ENCODE measurements at regions not wholly inside any gene's neighbourhood (a gene's known extent, or its start where the extent isn't known, plus 50 kb on each side); places are given as distances from the start of the nearest gene placed in this dataset.
A peak's percentile ranks its signal among the peaks of the same experiment; 100 is the strongest.

DNA sequence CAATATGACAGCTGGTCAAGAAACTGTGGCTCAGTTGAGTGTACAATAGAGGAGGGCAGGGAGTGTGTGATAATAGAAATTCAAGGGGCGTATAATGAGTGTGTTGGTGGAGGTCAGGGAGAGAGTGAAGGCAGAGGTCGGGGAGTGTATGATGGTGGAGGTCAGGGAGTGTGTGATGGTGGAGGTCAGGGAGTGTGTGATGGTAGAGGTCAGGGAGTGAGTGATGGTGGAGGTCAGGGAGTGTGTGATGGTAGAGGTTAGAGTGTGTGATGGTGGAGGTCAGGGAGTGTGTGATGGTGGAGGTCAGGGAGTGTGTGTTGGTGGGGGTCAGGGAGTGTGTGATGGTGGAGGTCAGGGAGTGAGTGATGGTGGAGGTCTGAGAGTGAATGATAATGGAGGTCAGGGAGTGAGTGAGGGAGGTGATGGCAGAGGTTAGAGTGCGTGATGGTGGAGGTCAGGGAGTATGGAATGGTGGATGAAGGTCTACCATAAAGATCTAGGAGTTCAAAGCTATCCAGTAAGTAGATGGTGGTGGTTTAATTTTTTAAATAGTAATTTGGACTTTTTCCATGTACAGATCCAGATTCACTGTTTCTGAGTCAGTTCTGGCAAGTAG lies 57.7 kb upstream of the TNS3 start:
- 84 to 100% methylated on average over 1 to 3 of the region's 3 CpGs for WGBS, 2 donors (ENCODE audit: low coverage in 1 of 2)
- H3K4me1 ChIP-seq = peaks cover 0 to 69% (median 19%) of the 10 kb centered on the region in 3 donors
- no peak for ATAC-seq

DNA sequence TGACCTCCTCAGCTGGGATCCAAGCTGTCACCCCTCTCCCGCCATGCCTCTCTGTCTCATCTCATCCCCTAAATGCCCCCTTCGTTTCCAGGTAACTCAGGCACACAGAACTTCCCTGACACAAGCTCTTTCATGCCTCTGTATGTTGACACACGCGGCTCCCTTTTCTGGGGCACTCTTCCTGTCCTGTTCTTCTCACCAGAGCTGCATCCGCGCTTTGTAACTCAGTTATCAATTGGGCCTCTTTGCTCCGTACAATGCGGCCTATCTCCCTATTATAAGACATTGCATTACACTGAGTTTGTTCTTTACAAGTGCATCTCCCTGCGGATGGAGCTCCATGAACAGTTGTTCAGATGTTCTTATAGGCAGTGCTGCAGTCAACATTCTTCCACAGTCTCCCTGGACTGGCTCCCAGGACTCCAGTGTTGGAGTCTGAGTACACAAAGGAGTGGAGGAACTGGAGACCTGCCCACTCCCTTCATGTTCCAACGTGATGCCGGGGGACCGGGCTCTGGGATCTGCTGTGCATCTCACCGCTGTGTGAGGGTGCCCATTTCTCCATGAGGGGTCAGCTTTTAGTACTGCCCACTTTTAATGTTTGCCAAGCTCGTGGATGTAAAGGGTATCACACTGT lies 56.9 kb upstream of the TNS3 start:
- Histone ChIP-seq H3K9me3 (peaks cover 0 to 3% (median 0%) of the 10 kb centered on the region in 3 donors), H3K4me1 (peaks cover 0 to 76% (median 19%) of the 10 kb centered on the region in 3 donors), H3K27me3 (no peaks in the 10 kb centered on the region), H3K36me3 (no peaks in the 10 kb centered on the region), H3K4me3 (no peak overlapping the region), H3K27ac (peak overlapping the region in 3 of 4 donors; percentile 48 to 71 (median 64))
- TF ChIP-seq EP300 (IDR thresholded peaks at IDR 0.05) (no peak), POLR2AphosphoS5 (IDR thresholded peaks at IDR 0.05) (peak; percentile 35), POLR2A (IDR thresholded peaks at IDR 0.05) (no peak)
- TF ChIP-seq, protein P1, sequence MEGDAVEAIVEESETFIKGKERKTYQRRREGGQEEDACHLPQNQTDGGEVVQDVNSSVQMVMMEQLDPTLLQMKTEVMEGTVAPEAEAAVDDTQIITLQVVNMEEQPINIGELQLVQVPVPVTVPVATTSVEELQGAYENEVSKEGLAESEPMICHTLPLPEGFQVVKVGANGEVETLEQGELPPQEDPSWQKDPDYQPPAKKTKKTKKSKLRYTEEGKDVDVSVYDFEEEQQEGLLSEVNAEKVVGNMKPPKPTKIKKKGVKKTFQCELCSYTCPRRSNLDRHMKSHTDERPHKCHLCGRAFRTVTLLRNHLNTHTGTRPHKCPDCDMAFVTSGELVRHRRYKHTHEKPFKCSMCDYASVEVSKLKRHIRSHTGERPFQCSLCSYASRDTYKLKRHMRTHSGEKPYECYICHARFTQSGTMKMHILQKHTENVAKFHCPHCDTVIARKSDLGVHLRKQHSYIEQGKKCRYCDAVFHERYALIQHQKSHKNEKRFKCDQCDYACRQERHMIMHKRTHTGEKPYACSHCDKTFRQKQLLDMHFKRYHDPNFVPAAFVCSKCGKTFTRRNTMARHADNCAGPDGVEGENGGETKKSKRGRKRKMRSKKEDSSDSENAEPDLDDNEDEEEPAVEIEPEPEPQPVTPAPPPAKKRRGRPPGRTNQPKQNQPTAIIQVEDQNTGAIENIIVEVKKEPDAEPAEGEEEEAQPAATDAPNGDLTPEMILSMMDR (IDR thresholded peaks at IDR 0.05) = no peak
- 36 to 57% methylated on average over 9 to 12 of the region's 14 CpGs for WGBS, 2 donors (ENCODE audit: low coverage in 1 of 2)
- peak; percentile 78 for ATAC-seq

More for the DNA sequence above, 57.7 kb upstream of the TNS3 start:
- H3K27ac ChIP-seq = peak overlapping the region in 3 of 4 donors; percentile 47 to 71 (median 57)
- no peak overlapping the region for H3K4me3 ChIP-seq
- H3K27me3 ChIP-seq = no peaks in the 10 kb centered on the region
- peaks cover 0 to 3% (median 0%) of the 10 kb centered on the region in 3 donors for H3K9me3 ChIP-seq
- TF ChIP-seq POLR2A (IDR thresholded peaks at IDR 0.05) = no peak
- no peaks in the 10 kb centered on the region for H3K36me3 ChIP-seq

DNA sequence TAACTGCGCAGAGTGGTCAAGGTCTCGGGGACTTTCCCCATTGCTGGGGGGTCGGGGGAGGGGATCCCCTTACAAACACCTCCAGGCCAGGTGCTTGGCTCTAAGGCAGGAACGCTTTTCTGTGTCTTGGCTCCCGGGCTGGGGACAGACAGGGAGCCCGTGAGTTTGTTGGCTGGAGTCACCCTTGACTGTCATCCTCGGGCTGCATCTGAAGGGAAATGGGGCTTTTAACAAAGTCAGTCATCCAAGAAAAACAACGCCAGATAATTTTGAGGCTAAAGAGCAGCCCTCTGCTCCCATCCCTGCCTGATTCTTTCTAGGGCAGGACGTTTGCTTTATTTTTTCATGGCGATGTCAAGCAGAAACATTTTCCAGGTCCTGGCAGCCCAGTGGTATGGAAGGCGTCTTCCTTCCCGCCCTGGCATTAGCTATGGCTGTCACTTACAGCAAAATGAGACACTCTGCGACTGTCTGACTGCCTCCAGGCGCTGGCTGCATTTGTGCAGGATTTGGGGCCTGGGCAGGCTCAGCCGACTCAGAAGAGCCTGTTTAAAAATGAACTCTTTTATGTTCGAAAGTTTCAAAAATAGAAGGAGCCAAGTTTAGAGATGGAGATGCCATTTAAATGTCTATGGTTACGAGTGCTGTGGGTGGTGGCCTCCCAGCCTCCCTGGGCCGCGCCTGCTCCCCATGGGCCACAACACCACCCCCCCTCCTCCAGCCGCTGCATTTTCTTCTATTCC lies 54.7 kb upstream of the TNS3 start:
- WGBS, 2 donors (ENCODE audit: low coverage in 1 of 2) = 23 to 27% methylated on average over 8 to 12 of the region's 20 CpGs
- H3K36me3 ChIP-seq = no peaks in the 10 kb centered on the region
- H3K4me3 ChIP-seq = no peak overlapping the region
- no peak for ATAC-seq
- H3K4me1 ChIP-seq = peaks cover 0 to 76% (median 19%) of the 10 kb centered on the region in 3 donors
- no peaks in the 10 kb centered on the region for H3K27me3 ChIP-seq
- H3K9me3 ChIP-seq = no peaks in the 10 kb centered on the region
- peak overlapping the region; percentile 35 to 84 (median 76) for H3K27ac ChIP-seq
- TF ChIP-seq, protein P1 (IDR thresholded peaks at IDR 0.05) = no peak
- no peak for TF ChIP-seq EP300 (IDR thresholded peaks at IDR 0.05)
- TF ChIP-seq POLR2A (IDR thresholded peaks at IDR 0.05) = no peak
- TF ChIP-seq POLR2AphosphoS5 (IDR thresholded peaks at IDR 0.05) = no peak

DNA sequence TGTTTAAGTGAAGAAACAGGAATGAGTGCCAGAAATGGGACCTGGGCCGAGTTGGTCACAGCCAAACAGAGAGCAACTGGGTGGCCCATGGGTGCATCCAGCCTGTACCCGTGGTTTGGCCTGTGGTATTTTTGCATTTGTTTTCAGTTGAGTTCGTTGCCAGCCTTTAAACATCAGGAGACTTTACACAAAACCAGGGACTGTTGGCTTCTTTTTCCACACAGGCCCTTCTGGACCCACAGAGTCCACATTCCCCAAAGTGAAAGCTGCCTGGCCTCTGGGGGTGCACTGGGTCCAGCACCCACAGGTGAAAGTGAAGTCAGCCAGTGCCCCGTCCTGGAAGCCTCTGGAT lies 54.1 kb upstream of the TNS3 start:
- Histone ChIP-seq H3K4me1 (peaks cover 0 to 71% (median 19%) of the 10 kb centered on the region in 3 donors), H3K27me3 (no peaks in the 10 kb centered on the region), H3K4me3 (no peak overlapping the region), H3K36me3 (no peaks in the 10 kb centered on the region), H3K9me3 (no peaks in the 10 kb centered on the region), H3K27ac (peak overlapping the region; percentile 35 to 84 (median 76))
- WGBS, 2 donors (ENCODE audit: low coverage in 1 of 2) = 21 to 41% methylated on average over 2 to 3 of the region's 4 CpGs
- no peak for ATAC-seq
- TF ChIP-seq POLR2A (IDR thresholded peaks at IDR 0.05) = no peak
- TF ChIP-seq EP300 (IDR thresholded peaks at IDR 0.05) = no peak
- TF ChIP-seq, protein P1 (IDR thresholded peaks at IDR 0.05) = no peak
- TF ChIP-seq POLR2AphosphoS5 (IDR thresholded peaks at IDR 0.05) = no peak

All from gastroesophageal sphincter (tissue), 4 donors.